GM19468 (cell line): ENCODE measurements at regions not wholly inside any gene's neighbourhood (a gene's known extent, or its start where the extent isn't known, plus 50 kb on each side); places are given as distances from the start of the nearest gene placed in this dataset.

Source experiments
- ATAC-seq: cut with Tn5 transposase; IDR thresholded peaks from one replicate; pipeline ENCODE4 v1.9.1; 2021; ENCODE audit warnings: mild to moderate bottlenecking, moderate library complexity, moderate number of reproducible peaks; ENCODE audit not compliant: unreplicated experiment; ENCODE audit errors: extremely low read depth

- ATAC-seq = no peak
Observed at GRCh38 chr4:182155806-182156205, 87.4 kb upstream of the TENM3 start.

DNA sequence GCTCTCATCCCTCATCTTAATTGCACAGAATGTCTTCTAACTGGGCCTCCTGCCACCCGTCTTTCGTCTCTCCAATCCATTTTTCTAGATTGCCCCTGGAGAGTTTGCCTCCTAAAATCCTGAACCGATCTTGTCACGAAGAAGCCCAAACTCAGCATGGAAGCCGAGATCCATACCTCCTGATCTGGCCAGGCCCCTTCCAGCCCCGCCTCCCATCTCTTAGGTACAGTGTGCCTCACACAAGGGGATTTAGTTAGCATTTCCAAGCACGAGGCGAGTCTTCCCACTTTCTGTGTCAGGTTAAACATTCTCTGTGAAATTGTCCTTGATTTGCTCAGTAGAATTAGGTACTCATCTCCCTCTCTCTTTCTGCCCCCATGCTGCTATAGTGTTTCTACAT, 80.0 kb upstream of the TENM3 start:
- ATAC-seq = no peak

DNA sequence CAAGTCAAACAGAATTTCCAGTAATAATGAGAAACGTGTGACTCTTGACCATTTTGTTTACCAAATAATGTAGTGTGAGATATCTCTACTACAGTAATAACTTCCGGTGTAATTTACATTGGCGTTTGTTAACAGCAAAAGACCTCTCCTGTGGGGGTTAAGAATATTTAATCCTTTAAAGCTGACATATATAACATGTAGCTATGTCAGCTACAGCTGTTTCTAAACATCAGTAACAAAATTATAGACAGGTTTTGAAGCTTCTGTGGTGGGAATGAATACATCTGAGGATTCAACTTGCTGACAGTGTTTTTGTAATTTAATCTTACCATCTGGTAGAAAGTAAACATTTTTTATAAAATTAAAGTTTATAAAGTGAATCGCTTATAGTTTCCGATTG, 73.6 kb upstream of the TENM3 start:
- ATAC-seq = no peak

DNA sequence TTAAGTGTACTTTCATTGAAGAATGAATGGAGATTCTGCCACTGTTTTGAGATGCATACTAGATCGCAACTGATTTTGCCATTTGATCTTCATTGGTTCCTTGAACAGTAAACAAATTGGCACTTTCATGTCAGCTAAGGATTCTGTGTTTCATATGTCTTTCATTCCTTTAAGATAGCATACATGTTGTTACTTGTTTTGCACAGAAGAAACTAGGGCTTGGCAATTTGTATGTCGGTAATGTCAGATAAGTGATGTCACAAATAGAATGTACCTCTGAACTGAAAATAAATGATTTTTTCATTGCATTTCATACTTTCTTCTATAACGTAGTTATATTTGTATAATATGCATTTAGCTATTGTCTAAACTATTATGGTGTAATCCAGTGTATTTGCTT, 73.2 kb upstream of the TENM3 start:
- ATAC-seq = no peak

DNA sequence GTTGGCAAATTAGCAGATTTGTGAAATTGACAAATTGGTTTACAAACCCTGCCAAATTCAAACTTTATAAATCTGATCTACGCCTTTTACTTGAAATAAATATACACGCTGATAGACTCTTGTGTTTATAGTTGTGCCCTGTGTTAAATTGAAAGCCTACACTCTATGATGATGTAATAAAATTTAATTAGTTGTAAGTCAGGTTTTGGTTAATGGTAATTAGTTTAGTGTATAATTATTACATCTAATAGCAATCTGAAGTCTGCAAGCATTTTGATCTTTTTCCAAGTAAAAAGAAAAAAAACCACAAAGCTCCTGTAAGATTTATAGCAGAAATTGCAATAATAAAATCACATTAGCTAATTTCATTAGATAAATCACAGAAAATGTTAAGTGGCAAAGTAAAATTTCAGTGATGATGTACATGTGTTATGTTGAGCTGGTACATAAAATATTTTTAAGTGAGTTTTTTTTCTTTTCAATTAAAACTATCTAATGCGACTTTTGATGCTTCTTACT, 72.7 kb upstream of the TENM3 start:
- ATAC-seq = no peak

DNA sequence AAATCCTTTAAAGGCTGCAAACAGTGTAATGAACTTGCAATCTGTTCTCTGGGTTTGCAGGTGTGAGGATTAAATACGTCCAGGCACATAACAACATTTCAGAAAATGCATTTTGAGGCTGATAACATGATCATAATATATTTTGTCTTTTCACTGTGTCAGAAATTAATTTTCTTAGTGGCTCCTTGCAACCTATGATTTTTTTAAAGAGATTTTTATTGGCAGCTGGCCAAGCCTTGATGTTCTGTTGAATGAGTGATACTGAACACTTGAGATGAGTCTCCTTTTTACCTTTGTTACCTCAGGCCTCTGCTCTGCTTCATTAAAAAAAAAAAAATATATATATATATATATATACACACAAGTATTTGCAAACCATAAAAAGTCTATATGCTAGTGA, 68.2 kb upstream of the TENM3 start:
- no peak for ATAC-seq

- no peak for ATAC-seq
Observed at GRCh38 chr4:182175788-182176519, 67.2 kb upstream of the TENM3 start.

DNA sequence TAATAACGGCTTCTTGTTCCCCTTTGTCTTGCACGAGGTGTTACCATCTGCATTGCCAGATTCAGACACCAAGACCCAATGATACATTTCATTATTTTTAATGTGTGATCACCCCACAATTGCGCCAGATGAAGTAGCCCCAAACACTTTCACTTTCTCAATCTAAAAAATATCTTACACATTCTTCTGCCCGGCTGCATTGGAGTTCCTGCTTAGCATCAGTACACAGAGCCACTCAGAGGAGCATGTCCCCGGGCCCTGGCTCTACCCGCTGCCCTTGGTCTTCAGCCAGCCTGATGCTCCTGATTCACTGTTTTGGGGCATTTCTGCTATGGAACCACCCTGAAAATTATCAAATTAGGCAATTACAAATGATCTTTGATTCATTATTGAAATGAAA, 66.0 kb upstream of the TENM3 start:
- ATAC-seq = no peak

GRCh38 chr4:182179105-182179504, 64.1 kb upstream of the TENM3 start:
- ATAC-seq = no peak

- ATAC-seq = no peak
Observed at GRCh38 chr4:182179751-182180150, 63.5 kb upstream of the TENM3 start.

- no peak for ATAC-seq
Observed at GRCh38 chr4:182185491-182185890, 57.7 kb upstream of the TENM3 start.

GRCh38 chr4:182187674-182188073, 55.5 kb upstream of the TENM3 start:
- ATAC-seq = no peak

- no peak for ATAC-seq
Observed at GRCh38 chr4:182188622-182189021, 54.6 kb upstream of the TENM3 start.

- no peak for ATAC-seq
Observed at GRCh38 chr4:182189103-182189878, 53.9 kb upstream of the TENM3 start.

DNA sequence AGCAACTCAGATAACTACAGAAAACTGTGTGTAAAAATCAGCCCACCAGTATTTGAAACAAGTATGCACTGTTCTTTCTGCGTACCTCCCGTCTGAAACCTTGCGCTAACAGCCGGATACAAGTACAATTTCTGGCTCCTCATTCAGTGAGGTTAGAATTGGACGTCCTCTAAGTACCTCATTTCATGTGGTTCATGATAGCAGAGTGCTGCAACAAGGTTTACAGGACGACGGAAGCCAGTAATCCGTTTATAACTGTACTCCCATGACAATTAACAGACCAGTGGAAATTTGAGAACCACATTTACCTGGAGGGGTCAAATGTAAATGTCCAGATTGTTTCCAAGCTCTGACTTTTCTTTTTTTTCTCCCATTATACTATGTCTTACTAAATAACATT, 52.9 kb upstream of the TENM3 start:
- ATAC-seq = no peak

GRCh38 chr4:182192511-182193181, 50.6 kb upstream of the TENM3 start:
- no peak for ATAC-seq

GRCh38 chr4:182193311-182193710, 49.9 kb upstream of the TENM3 start:
- no peak for ATAC-seq
